Neural progenitor cell (in vitro differentiated cells): ENCODE measurements at regions not wholly inside any gene's neighbourhood (a gene's known extent, or its start where the extent isn't known, plus 50 kb on each side); places are given as distances from the start of the nearest gene placed in this dataset.

Experiments
- EZH2 ChIP-seq: fragments of 200-600 bp; sonication (generic); IDR thresholded peaks from 2 replicates; pipeline ENCODE4 v1.6.1; 2017; ENCODE audit warnings: antibody characterized with exemption, mild to moderate bottlenecking, moderate library complexity
- TF ChIP-seq, protein P1 (sequence below): fragments of 200-600 bp; sonication (generic); IDR thresholded peaks from 2 replicates; pipeline ENCODE4 v1.5.1; 2017; ENCODE audit warnings: antibody characterized with exemption, mild to moderate bottlenecking

DNA sequence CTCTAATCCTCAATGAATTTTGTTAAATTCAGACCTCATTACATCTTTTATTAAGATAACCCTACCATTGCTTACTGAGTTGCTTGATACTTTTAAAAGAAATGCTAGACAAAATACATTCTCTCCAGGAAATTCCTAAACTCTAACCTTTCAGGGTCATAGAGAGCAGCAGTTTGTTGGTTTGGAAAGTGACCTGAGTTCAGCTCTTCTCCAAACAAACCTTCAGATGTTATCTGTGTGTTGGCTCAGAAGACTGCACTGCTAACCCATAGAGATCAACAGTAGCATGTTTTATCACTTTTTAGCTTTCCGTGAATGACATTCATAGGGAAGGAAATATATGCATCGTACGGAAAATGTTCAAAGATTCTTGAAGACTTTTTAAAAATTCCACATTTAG is 101.8 kb upstream of the VEGFC start:
- TF ChIP-seq, protein P1, sequence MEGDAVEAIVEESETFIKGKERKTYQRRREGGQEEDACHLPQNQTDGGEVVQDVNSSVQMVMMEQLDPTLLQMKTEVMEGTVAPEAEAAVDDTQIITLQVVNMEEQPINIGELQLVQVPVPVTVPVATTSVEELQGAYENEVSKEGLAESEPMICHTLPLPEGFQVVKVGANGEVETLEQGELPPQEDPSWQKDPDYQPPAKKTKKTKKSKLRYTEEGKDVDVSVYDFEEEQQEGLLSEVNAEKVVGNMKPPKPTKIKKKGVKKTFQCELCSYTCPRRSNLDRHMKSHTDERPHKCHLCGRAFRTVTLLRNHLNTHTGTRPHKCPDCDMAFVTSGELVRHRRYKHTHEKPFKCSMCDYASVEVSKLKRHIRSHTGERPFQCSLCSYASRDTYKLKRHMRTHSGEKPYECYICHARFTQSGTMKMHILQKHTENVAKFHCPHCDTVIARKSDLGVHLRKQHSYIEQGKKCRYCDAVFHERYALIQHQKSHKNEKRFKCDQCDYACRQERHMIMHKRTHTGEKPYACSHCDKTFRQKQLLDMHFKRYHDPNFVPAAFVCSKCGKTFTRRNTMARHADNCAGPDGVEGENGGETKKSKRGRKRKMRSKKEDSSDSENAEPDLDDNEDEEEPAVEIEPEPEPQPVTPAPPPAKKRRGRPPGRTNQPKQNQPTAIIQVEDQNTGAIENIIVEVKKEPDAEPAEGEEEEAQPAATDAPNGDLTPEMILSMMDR, result no peak
- TF ChIP-seq EZH2, result no peak
